Left lung (tissue), 4 donors: ENCODE measurements at regions not wholly inside any gene's neighbourhood (a gene's known extent, or its start where the extent isn't known, plus 50 kb on each side); places are given as distances from the start of the nearest gene placed in this dataset.

ENCODE experiments used
- ATAC-seq: fragments of 200-7000 bp; cut with Tn5 transposase; one replicate; pipeline ENCODE4 v1.9.1; 2020; ENCODE audit warnings: moderate library complexity
- DNase-seq, 4 donors: peaks; one replicate each; pipeline ENCODE4 v3.0.0-alpha.2; 2013 to 2020
- H3K27ac ChIP-seq, 2 donors: fragments of 200-600 bp; sonication (generic) in 1 of 2; one replicate each; pipeline versions ENCODE4 v1.5.0 to v1.8.0; 2020 to 2021
- H3K27me3 ChIP-seq, 2 donors: fragments of 200-600 bp; sonication (generic) in 1 of 2; one replicate each; pipeline versions ENCODE4 v1.5.0 to v1.8.0; 2020 to 2021
- H3K36me3 ChIP-seq, 2 donors: fragments of 200-600 bp; sonication (generic) in 1 of 2; one replicate each; pipeline versions ENCODE4 v1.5.0 to v1.8.0; 2020 to 2021
- H3K4me1 ChIP-seq, 2 donors: fragments of 200-600 bp; one replicate each; pipeline ENCODE4 v1.8.0; 2021
- H3K4me3 ChIP-seq, 2 donors: fragments of 200-600 bp; sonication (generic) in 1 of 2; one replicate each; pipeline versions ENCODE4 v1.5.0 to v1.8.0; 2020 to 2021; ENCODE audit warnings: mild to moderate bottlenecking in 1 of 2
- H3K9me3 ChIP-seq, 2 donors: fragments of 200-600 bp; sonication (generic) in 1 of 2; one replicate each; pipeline versions ENCODE4 v1.5.0 to v1.8.0; 2020 to 2021
- intact Hi-C, 2 donors: fragments of 100-400 bp; cut with DNase I; formaldehyde crosslinking; loops; one replicate each; pipeline versions ENCODE4 v1.11.2 to v1.14.2; 2022
- TF ChIP-seq, protein P1 (sequence below), 2 donors: fragments of 200-600 bp; sonication (generic) in 1 of 2; IDR thresholded peaks; one replicate each; pipeline versions ENCODE4 v1.5.0 to v1.8.0; 2021; ENCODE audit warnings: antibody characterized with exemption in 2 of 2
- donor health status: DM: no; HTN: yes; CAD: no.
- donor health status: DM: no; HTN: no; CAD: no.

- no peak overlapping the region for H3K4me3 ChIP-seq
- no peaks in the 10 kb centered on the region for H3K9me3 ChIP-seq
- peaks cover 0 to 4% of the 10 kb centered on the region in 2 donors for H3K4me1 ChIP-seq
- DNase-seq (no peak), ATAC-seq (no peak)
- TF ChIP-seq, protein P1, sequence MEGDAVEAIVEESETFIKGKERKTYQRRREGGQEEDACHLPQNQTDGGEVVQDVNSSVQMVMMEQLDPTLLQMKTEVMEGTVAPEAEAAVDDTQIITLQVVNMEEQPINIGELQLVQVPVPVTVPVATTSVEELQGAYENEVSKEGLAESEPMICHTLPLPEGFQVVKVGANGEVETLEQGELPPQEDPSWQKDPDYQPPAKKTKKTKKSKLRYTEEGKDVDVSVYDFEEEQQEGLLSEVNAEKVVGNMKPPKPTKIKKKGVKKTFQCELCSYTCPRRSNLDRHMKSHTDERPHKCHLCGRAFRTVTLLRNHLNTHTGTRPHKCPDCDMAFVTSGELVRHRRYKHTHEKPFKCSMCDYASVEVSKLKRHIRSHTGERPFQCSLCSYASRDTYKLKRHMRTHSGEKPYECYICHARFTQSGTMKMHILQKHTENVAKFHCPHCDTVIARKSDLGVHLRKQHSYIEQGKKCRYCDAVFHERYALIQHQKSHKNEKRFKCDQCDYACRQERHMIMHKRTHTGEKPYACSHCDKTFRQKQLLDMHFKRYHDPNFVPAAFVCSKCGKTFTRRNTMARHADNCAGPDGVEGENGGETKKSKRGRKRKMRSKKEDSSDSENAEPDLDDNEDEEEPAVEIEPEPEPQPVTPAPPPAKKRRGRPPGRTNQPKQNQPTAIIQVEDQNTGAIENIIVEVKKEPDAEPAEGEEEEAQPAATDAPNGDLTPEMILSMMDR (IDR thresholded peaks at IDR 0.05): no peak
- intact Hi-C loops: no loop called here
- H3K36me3 ChIP-seq: no peaks in the 10 kb centered on the region
- no peaks in the 10 kb centered on the region for H3K27me3 ChIP-seq
- no peak overlapping the region for H3K27ac ChIP-seq
Observed at GRCh38 chr5:74499256-74500050, 141.1 kb downstream of the ENC1 start.

DNA sequence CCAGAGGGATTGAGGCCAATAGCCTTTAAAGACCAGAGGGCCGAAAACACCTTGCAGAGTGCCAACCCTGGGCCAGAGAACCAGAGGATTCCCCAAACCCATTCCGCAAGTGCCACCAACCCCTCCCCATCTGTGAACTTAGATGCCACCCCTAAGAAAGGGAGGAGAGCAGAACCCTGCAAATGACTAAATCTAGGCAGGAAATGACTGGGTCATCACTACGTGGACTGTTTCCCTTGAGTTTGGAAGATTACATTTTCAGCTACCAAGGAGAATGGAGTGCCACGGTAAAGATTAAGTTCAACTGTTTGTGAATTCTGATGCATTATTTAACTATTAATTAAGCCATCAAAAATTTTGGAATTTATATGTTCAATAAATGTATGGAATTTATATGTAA is 142.8 kb downstream of the ENC1 start:
- Histone ChIP-seq H3K4me1 (peaks cover 0 to 4% of the 10 kb centered on the region in 2 donors), H3K36me3 (no peaks in the 10 kb centered on the region), H3K27me3 (no peaks in the 10 kb centered on the region), H3K4me3 (no peak overlapping the region), H3K27ac (no peak overlapping the region), H3K9me3 (no peaks in the 10 kb centered on the region)
- TF ChIP-seq, protein P1 (IDR thresholded peaks at IDR 0.05): no peak
- ATAC-seq (no peak), DNase-seq (no peak)
- intact Hi-C loops: no loop called here

DNA sequence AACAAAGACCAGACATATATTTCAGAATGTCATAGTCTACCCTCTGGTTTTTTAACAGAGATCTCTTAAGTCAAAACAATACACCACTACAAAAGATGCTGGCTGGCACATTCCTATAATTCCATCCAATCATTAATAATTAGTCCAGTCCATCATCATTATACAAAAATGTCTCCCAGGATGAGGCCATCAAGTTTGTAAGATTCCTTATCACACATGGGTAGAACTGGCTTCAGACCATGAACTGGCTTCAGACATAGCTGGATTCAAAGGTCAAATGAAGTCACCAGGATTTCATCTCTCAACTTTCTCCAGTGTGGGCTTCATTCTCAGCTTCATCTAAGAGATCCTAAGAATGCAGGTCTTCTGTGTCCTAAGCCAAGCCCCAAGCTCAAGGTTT is 147.1 kb downstream of the ENC1 start:
- DNase-seq (no peak), ATAC-seq (no peak)
- Histone ChIP-seq H3K4me1 (no peaks in the 10 kb centered on the region), H3K36me3 (no peaks in the 10 kb centered on the region), H3K27ac (no peak overlapping the region), H3K27me3 (no peaks in the 10 kb centered on the region), H3K4me3 (no peak overlapping the region), H3K9me3 (no peaks in the 10 kb centered on the region)
- TF ChIP-seq, protein P1 (IDR thresholded peaks at IDR 0.05): no peak
- intact Hi-C loops: no loop called here

- Histone ChIP-seq H3K9me3 (no peaks in the 10 kb centered on the region), H3K27ac (no peak overlapping the region), H3K36me3 (no peaks in the 10 kb centered on the region), H3K4me1 (no peaks in the 10 kb centered on the region), H3K27me3 (no peaks in the 10 kb centered on the region), H3K4me3 (no peak overlapping the region)
- DNase-seq (no peak), ATAC-seq (no peak)
- TF ChIP-seq, protein P1 (IDR thresholded peaks at IDR 0.05): no peak
- intact Hi-C loops: no loop called here
Observed at GRCh38 chr5:74492230-74492629, 148.3 kb downstream of the ENC1 start.

- Histone ChIP-seq H3K27ac (no peak overlapping the region), H3K9me3 (no peaks in the 10 kb centered on the region), H3K27me3 (no peaks in the 10 kb centered on the region), H3K36me3 (no peaks in the 10 kb centered on the region), H3K4me1 (no peaks in the 10 kb centered on the region), H3K4me3 (no peak overlapping the region)
- TF ChIP-seq, protein P1 (IDR thresholded peaks at IDR 0.05): no peak
- DNase-seq (no peak), ATAC-seq (no peak)
- intact Hi-C loops: no loop called here
Observed at GRCh38 chr5:74491586-74491985, 148.9 kb downstream of the ENC1 start.
